ENCODE measurements at regions not wholly inside any gene's neighbourhood (a gene's known extent, or its start where the extent isn't known, plus 50 kb on each side); places are given as distances from the start of the nearest gene placed in this dataset.

DNA sequence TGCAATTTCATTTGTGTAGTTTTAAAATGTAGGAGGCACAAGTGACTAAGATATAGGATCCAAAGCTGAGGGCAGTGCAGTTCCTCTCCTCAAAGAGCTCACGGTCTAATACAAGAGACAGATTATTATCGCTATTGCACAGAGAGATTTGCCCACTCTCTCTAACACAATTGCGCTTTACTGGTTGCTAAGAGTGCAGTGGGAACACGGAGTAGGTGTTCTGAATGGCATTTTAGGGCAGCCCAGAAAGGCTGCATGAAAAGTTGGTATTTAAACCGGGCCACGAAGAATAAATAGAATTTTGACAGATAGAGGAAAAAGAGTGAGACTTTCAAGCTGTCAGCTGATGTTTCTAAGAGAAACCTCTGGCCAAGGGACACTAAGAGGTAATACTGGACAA, 79.5 kb downstream of the BLID start:
- H3K4me1 ChIP-seq (ENCODE audit: low read length), result no peaks in the 10 kb centered on the region
- H3K36me3 ChIP-seq (replicated peaks; ENCODE audit: insufficient read depth, low read length), result no peaks in the 10 kb centered on the region
- H3K27me3 ChIP-seq (replicated peaks; ENCODE audit: insufficient read depth, low read length), result no peaks in the 10 kb centered on the region
- H3K4me2 ChIP-seq (ENCODE audit: low read depth, low read length), result no peak overlapping the region
- no peaks in the 10 kb centered on the region for H3K79me2 ChIP-seq (ENCODE audit: low read length)
- H3K9me2 ChIP-seq (replicated peaks; ENCODE audit: insufficient read depth, low read length), result no peaks in the 10 kb centered on the region
- DNase-seq, result no peak
- H3K9me3 ChIP-seq (replicated peaks; ENCODE audit: insufficient read depth, low read length), result no peaks in the 10 kb centered on the region
- H4K20me1 ChIP-seq (ENCODE audit: insufficient read depth, low read length), result no peaks in the 10 kb centered on the region
- H3K4me3 ChIP-seq (ENCODE audit: low read length), result no peak overlapping the region
- TF ChIP-seq EZH2 (optimal IDR thresholded peaks at IDR 0.05; ENCODE audit: low read depth, low read length) (no peak), EZH2phosphoT487 (IDR thresholded peaks at IDR 0.05; ENCODE audit: low read length) (no peak)
- TF ChIP-seq, protein P1, sequence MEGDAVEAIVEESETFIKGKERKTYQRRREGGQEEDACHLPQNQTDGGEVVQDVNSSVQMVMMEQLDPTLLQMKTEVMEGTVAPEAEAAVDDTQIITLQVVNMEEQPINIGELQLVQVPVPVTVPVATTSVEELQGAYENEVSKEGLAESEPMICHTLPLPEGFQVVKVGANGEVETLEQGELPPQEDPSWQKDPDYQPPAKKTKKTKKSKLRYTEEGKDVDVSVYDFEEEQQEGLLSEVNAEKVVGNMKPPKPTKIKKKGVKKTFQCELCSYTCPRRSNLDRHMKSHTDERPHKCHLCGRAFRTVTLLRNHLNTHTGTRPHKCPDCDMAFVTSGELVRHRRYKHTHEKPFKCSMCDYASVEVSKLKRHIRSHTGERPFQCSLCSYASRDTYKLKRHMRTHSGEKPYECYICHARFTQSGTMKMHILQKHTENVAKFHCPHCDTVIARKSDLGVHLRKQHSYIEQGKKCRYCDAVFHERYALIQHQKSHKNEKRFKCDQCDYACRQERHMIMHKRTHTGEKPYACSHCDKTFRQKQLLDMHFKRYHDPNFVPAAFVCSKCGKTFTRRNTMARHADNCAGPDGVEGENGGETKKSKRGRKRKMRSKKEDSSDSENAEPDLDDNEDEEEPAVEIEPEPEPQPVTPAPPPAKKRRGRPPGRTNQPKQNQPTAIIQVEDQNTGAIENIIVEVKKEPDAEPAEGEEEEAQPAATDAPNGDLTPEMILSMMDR (IDR thresholded peaks at IDR 0.05; ENCODE audit: low read length), result no peak
- H2AFZ ChIP-seq (ENCODE audit: low read length), result no peak overlapping the region
- no peak overlapping the region for H3K27ac ChIP-seq (ENCODE audit: low read length)
- no peak overlapping the region for H3K9ac ChIP-seq (ENCODE audit: low read length)
- no peaks in the 10 kb centered on the region for H3F3A ChIP-seq (ENCODE audit: insufficient read depth, low read length)

DNA sequence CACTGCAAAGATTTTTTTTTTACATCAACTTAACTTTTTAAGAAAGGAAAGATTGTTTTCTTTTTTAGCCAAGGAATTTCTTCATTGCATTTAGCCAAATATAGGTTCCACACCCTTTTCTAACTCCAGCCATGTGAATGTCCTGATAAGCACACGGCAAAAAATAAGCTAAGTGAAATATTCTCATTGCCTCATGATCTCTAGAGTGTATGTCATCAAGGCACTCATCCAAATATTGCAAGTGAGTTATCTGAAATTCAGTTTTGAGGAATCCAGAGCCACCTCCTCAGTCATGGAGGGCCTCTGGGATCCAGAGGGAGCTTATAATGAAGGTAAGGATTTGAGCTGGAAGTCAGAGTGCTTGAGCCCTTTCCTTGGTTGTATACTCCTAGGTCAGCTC, 80.0 kb downstream of the BLID start:
- H3K27ac ChIP-seq (ENCODE audit: low read length), result no peak overlapping the region
- H3K4me1 ChIP-seq (ENCODE audit: low read length), result no peaks in the 10 kb centered on the region
- no peaks in the 10 kb centered on the region for H3K9me2 ChIP-seq (replicated peaks; ENCODE audit: insufficient read depth, low read length)
- DNase-seq, result no peak
- H3K4me3 ChIP-seq (ENCODE audit: low read length), result no peak overlapping the region
- no peak overlapping the region for H3K9ac ChIP-seq (ENCODE audit: low read length)
- no peak overlapping the region for H3K4me2 ChIP-seq (ENCODE audit: low read depth, low read length)
- H3K36me3 ChIP-seq (replicated peaks; ENCODE audit: insufficient read depth, low read length), result no peaks in the 10 kb centered on the region
- H3K27me3 ChIP-seq (replicated peaks; ENCODE audit: insufficient read depth, low read length), result no peaks in the 10 kb centered on the region
- H4K20me1 ChIP-seq (ENCODE audit: insufficient read depth, low read length), result no peaks in the 10 kb centered on the region
- H3F3A ChIP-seq (ENCODE audit: insufficient read depth, low read length), result no peaks in the 10 kb centered on the region
- no peak overlapping the region for H2AFZ ChIP-seq (ENCODE audit: low read length)
- H3K79me2 ChIP-seq (ENCODE audit: low read length), result no peaks in the 10 kb centered on the region
- TF ChIP-seq EZH2phosphoT487 (IDR thresholded peaks at IDR 0.05; ENCODE audit: low read length), result no peak
- TF ChIP-seq EZH2 (optimal IDR thresholded peaks at IDR 0.05; ENCODE audit: low read depth, low read length), result no peak
- TF ChIP-seq, protein P1 (IDR thresholded peaks at IDR 0.05; ENCODE audit: low read length), result no peak
- H3K9me3 ChIP-seq (replicated peaks; ENCODE audit: insufficient read depth, low read length), result no peaks in the 10 kb centered on the region

DNA sequence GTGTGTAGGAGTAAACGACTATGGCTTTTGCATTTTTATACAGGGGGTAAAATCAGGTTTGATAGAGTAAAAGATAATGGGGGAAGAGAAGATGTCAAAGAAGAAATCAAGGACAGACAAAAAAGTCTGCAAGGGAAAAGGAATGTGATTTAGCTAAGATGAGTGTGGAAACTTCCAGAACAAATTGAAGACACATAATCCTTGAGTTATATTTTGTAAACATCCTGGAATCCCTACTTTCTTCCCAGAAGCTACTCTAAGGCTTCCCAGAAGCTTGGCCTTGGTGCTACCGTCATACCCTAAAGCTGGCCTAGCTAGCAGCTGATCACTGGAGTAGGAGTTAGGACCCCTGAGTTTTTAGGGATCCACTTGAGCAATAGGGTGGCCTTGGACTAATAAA, 82.4 kb downstream of the BLID start:
- Histone ChIP-seq H3K79me2 (ENCODE audit: low read length) (no peaks in the 10 kb centered on the region), H2AFZ (ENCODE audit: low read length) (no peak overlapping the region), H3K9me3 (replicated peaks; ENCODE audit: insufficient read depth, low read length) (no peaks in the 10 kb centered on the region), H3F3A (ENCODE audit: insufficient read depth, low read length) (no peaks in the 10 kb centered on the region), H3K9me2 (replicated peaks; ENCODE audit: insufficient read depth, low read length) (no peaks in the 10 kb centered on the region), H3K9ac (ENCODE audit: low read length) (no peak overlapping the region), H3K4me1 (ENCODE audit: low read length) (no peaks in the 10 kb centered on the region), H3K36me3 (replicated peaks; ENCODE audit: insufficient read depth, low read length) (no peaks in the 10 kb centered on the region), H3K4me3 (ENCODE audit: low read length) (no peak overlapping the region), H3K27ac (ENCODE audit: low read length) (no peak overlapping the region), H3K27me3 (replicated peaks; ENCODE audit: insufficient read depth, low read length) (no peaks in the 10 kb centered on the region), H4K20me1 (ENCODE audit: insufficient read depth, low read length) (no peaks in the 10 kb centered on the region), H3K4me2 (ENCODE audit: low read depth, low read length) (no peak overlapping the region)
- TF ChIP-seq EZH2 (optimal IDR thresholded peaks at IDR 0.05; ENCODE audit: low read depth, low read length) (no peak), EZH2phosphoT487 (IDR thresholded peaks at IDR 0.05; ENCODE audit: low read length) (no peak)
- TF ChIP-seq, protein P1 (IDR thresholded peaks at IDR 0.05; ENCODE audit: low read length), result no peak
- no peak for DNase-seq
